HUDEP-2 (cell line): ENCODE measurements at regions not wholly inside any gene's neighbourhood (a gene's known extent, or its start where the extent isn't known, plus 50 kb on each side); places are given as distances from the start of the nearest gene placed in this dataset.

Experiments used
- DNase-seq, 76 experiments: peaks; one replicate each; lab custom pipeline; 2025; ENCODE audit not compliant: unreplicated experiment in 76 of 76; lab: John Stamatoyannopoulos, UW

DNA sequence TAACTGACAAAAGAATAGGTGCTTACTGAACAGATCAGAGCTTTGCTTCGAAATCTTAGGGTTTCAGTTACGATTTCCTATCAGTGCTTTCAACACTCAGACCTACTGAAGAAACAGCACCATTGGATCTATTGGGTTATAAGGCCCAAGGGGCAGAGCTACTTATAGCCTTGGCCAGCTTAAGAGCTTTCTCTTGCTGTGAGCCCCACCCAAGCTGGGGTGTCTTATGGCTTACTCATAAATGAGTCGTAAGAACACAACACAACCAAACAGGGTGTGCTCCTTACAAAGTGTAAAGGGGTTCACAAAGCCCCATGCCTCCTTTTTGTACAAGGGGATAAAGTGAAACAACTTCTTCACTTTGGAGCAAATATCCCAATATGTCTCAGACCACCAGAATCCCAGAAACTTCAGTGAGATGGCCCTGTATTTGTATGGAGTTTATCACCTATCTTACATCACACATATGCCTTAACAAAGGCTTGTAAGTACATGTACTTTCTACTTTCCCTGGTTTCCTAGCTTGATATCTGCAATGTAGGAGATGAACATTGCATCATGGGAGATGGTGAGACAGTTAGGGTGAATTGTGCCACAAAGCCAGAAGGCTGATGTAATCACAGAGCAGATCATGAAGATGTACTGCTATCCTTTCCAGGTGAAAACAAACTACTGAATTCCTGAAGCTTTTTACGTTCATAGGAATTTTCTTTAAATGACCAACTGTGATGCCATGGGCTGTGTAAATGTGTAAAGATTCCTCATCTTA, 115.5 kb upstream of the GLI2 start:
- DNase-seq, result no peak

DNA sequence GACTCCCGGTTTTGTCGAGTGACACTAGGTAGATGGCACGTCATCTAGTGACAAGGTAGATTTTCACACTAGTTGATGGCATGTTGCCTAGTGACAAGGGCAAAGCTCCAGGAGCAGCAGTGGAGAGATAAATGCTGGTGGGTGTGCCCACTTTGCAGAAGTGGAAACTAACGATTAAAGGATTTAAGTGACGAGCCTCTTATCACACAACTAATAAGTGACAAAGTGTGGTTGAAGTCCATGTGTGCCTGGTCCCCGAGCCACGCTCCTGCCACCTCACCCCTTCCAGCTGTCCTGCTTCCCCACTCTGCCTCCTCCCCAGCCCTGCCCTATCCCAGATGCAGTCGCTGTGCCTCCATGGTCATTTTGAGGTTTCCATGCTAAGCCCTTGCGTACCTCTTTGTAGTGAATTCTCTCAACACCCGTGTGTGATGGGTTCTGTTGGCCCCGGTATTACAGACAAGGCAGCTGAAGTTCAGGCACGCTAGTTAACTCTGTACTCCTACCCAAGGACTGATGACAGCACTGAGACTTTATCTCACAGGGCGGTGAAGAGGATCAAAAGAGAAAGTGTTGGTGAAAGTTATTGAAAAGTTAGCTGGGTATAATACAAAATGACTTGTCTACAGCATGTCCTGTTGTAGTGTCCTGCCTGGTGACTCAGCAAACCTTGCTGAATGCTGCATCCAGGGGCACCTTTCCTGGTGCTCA, 113.4 kb upstream of the GLI2 start:
- no peak for DNase-seq

DNA sequence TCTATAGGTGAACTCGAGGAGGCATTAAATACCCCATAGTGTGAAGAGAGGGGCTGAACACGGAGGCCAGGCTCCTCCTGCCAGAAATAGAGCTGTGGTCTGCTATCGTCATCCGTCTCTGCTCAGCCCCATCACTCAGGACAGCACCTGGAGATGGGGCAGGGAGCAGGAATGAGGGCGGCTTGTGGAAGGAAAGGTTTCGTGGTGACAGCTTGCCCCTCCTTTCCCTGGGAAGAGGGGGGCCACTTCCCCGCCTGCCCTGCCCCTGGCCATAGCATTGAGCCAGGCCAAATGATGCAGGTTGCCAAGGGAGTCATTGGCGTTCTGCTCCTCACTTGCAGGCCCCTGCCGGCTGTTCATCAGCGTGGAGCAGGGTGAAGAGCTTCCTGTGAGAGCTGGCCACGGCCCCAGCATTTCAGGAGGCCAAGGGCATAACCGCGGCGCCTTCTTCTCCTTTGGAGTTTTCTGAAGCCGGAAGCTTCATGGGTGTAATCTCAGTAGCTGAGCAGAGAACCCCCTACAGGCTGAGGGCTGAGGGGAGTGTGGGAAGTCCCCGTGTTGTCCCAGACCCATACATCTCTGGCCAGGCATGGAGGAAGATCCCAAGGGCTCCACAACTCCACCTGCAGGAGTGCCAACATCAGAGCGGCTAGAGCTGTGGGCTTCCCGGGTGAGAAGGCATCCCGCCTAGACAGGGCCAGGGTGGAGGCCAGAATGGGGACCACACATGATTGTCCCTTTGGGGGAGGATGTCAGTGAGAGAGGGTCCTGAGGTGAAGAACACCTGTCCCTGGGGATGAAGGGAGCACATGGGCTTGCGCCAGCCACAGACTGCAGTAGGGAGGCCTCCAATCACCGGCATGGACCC, 112.5 kb upstream of the GLI2 start:
- DNase-seq, result no peak

DNA sequence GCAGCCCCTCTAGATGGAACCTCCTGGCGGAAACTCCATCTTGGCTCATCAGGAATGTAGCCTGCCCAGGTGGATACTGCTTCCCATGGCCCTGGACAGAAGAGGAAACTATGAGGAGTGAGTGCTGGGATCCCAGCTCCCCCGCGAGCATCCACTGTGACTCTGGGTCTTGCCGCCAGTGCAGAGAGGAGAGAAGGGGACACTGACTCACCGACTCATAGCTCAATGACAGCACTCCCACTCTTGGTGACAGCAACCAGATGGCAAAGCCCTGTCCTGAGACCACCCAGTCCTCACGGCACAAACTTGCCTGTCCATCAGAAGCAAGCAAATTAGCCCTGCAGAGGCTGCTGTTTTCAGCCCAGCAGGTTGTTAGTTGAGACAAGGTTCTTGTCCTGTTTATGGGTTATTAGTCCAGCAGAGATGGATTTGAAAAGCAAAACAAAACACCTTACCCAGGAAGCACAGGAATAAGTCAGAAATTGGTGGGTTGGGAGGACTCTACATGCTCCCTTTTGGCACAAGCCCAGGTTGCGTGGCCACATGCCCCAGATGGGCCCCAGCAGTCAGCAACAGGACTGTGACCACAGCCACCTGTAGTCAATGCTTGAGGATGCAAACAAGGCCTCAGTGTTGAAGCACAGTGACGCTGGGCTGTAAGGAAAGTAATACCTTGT, 111.5 kb upstream of the GLI2 start:
- no peak for DNase-seq

DNA sequence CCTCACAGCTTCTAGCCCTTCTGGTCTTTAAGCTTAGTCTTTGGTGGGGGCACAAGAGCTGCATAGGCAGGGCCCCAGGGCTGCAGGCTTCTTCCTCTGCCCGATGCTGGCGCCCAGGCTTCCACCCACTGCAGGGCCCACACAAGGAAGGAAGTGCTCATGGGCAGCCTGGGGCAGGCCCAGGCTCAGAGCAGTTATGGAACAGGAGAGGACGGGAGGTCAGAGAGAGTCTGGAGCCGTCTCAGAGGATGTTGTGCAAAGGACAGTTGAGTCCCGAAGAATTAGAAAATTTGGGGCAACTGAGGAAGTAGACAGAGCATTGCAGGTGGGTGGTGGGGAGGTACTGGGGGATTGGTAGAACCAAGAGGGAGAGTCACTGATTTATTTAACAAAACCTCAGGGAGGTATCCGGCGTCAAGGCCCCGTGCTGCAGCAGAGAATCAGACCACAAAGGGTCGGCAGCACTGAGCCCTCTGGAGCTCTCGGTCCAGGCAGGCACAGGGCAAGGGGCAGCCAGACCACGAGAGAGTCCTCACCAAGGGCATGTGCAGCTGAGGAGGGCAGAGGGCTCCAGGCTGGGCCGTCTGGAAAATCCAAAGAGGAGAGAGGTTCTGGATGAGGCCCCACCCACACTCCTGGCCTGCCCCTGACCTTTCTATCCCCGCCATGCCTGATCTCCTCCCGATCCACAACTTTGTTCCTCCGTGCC, 110.8 kb upstream of the GLI2 start:
- DNase-seq, result no peak

DNA sequence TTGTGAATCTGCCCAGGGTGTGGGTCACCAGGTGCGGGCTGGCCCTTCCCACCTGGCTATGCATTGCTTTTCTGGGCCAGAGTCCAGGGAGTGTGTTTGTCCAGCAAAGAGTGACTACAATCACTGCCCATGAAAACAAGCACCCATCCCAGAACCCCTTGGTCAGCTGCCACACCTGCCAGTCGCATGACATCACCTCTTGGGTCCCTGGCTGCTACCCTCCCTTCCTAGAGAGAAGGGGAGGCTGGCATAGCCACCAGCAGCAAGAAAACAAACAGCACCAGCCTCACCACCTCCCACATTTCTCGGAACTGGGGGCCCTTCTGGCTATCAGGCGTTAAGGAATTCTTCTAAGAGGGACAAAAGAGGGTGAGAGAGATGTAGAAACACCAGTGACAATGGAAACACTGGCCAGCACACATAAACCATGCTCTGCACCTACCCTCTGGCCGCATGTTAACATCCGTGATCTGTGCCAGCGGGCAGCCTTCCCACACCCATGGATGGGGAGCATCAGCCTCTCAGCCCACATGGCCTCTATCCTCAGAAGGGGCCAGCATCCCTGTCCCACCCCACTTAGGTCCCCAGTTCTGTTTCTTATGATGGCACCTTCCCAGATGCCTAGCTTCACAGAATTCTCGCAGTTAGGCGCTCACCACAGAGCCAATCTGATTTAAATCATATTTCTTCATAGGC, 109.7 kb upstream of the GLI2 start:
- DNase-seq, result no peak

DNA sequence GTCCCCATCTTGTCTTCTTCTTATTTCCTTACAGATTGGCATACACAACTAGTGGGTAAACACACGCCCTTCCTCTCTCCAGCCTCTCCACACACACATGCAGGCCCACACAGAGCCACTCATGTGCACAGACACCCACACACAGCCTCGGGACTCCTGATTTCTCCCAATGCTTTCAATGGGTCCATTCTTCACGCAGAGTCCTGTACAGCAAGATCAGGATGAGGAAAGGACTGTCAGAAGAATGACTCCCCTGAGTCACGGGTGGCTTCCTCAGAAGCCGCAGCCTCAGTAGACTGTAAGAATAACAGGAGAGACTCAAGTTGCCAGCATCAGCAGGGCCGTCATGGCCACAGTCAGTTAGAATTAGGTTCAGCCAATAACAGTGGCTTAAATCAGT, 109.1 kb upstream of the GLI2 start:
- DNase-seq, result no peak

DNA sequence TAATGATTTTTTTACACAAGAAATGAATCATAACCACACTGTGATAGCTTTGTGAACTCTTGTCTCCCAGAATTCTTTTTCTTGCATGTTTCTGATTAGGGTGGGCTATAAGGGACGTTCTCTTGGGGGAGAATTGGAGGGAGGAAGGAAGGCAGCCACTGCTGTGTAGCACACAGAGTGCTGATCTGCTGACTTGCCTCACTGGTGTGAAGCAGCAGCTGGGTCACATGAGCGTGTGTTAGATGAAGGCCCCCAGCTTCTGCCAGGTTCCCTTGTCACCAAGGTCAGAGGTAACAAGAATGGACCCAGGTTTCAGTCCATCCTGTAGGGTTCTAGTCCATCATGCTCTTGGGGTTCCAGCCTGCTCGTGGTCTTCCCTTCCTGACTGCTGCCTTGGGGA, 107.4 kb upstream of the GLI2 start:
- no peak for DNase-seq

DNA sequence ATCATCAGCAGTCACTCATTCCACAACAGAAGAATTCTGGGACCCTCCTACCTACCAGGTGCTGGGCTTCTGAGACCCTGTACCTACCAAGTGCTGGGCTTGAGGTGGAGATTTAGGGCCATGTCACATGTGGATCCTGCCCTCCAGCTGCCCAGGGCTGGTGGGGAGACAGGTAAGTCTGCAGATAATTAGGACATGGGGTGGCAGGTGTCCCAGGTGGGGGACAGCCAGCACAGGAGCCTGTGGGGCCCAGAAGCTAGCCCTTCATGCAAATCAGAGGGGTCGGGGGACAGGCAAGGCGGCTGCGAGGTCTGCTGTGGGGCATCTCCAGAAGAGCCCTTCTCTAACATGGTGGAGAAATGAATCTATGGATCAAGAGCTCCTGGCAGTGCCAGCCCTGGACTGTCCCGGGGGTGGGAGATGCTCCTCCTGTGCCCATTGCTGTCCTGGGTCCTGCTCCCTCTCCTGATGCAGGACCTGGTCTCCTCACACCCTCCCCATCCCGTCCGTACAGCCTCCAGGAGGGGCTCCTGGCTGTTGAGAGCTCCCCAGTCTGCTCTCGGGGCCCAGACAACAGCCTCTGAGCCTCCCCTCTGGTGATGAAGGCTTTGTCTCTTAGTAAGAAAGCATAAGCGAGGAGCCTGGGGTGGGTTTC, 106.3 kb upstream of the GLI2 start:
- no peak for DNase-seq

DNA sequence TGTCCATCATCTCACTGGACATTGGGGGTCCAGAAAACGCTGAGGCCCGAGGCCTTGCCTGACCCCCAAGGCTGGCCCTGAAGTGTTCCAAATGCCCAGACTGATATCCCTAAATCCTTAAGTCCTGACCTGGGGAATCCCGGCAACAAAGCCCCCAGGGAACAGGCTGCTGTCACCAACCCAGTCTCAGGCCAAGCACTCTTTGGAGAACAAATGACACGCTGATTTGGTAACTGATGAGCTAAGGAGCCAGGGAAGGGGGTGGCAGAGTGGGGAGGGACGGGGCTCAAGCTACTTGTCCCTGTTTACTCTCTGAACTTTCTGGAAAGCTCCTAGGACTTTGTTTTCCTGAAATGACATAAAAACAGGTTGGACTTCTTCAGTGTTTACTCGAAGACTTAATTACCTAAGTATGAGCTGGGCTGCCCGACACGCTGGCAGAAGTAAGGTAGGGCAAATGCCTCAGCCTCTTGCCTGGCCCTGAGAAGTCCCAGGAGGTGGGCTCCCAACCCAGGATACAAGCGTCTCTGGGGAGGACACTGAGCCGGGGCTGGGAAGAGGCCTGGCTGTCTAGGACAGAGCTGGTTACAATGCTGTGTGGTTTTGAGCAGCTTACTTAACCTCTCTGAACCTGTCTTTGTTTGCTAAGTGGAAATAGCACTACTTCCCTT, 105.5 kb upstream of the GLI2 start:
- no peak for DNase-seq

DNA sequence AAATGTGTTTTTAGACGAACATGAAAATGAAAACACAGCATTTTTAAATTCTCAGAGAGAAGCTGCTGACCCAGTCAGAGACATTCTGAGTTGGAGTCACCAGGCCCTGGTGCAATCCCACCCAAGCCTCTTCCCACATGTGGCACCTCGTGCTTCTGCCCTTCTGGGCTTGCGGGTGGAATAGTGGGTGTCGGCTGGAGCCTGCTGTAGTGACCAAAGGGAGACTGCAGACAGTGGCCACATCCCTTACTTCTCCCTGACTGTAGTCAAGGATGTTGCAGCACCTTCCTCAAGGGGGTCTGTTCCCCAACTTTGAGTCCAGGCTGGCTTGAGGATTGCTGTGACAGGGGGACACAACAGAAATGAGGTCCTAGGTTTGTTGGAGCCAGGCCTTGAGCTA, 104.4 kb upstream of the GLI2 start:
- no peak for DNase-seq

DNA sequence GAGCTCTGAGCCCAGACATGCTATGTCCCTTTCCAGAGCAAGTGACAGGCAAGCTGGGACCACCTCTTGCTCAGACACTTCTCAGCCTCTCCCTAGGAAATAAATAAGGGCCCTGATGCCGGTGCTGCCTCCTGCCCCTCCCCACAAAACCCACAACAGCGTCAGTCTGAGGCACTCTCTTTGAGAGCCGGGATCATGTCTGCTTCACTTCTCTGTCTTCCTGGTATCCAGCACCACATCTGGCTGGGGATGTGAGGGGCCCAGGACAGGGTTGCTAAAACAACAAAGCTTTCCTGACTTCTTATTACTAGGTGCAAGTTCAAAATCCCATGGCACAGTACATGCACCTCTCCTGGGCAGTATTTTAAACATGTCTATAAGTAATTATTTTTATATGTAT, 103.9 kb upstream of the GLI2 start:
- no peak for DNase-seq

DNA sequence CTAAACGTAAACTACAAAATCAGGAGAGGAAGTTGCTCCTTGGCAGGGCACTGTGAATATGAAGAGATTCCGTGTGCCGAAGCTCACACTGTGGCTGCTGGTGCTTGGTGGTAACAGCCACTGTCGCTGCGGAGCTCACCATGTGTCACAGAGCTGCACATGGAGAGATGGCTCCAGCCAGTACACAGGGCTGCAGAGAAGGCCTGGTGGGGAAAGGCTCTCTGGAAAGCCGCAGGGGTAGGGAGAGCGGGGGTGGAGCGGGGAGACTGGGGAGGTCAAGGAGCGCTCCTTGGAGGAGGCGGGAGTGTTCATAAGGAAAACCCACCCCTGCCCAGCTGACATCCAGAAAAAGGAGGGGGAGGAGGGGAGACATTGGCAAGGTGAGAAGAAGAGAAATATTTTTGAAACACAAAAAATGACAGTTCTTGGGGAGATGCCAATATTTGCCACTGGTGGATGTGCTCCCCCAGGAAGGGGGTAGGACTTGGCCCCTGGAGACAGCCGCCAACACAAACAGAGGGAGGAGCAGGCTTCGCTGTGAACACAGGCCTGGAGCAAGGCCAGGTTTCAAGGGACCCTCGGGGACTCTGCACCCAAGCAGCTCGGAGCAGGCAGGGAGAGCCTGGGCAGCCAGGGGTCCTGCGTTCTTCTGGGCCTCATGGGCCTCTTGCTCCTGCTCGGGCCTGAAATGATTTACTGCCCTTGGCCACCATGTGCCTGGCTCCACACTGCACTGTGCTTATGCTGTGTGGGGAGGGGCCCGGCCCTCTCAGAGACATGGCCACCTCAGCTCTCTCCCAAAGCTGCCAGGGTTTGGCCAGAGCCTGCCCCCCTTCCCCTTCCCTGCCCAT, 102.6 kb upstream of the GLI2 start:
- no peak for DNase-seq

DNA sequence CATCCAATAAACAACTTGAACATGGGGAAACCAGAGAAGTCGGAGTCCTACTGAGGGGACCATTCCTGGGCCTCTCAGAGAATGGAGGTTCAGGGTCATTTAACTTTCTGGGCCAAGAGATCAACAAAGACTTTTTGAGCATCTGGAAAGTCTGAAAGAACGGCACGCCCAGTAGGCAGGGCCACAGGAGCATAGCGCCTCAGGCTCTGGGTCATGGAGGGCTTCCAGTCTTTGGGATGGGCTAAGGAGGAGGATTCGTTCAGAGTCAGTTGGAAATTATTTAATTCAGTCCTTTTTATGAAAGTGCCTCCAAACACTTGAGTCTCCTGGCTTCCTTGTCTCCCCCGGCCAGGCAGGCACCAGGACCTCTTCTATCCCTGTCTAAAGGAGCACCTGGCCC, 101.1 kb upstream of the GLI2 start:
- DNase-seq, result no peak

DNA sequence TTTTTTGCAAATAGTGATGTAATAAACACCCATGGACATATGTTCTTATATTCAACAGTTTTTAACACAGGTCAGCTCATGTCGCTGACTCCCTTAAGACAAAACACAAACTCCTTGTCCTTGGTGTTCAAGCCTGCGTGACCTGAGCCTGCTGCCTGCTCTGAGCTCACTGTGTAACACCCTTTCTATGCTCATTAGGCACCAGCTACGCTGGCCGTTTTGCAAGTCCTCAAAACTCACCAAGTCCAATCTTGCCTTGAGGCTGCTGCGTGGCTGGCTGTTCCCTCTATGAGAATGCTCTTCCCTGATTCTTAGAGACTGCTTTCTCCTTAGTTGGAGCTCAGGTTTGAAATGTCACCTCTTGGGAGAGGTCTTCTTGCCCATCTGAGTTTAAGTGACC, 100.5 kb upstream of the GLI2 start:
- no peak for DNase-seq

DNA sequence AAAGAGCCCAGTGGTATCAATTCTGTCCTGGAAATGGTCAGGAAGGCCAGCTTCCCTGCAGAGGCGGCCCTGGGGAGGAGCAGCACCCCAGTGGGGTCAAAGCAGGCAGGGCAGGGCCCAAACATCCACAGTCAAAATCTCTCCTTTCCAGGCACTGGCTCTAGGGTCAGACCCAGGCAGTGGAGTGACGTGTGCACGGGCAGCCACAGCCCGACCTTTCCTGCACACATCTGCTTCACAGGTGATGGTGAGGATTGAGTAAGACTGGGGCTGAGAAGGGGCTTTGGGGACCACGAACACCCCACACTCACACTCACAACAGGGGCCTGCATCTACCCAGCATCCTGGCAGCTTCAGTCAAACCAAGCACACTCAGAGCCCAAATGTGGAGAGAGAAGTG, 97.8 kb upstream of the GLI2 start:
- no peak for DNase-seq

DNA sequence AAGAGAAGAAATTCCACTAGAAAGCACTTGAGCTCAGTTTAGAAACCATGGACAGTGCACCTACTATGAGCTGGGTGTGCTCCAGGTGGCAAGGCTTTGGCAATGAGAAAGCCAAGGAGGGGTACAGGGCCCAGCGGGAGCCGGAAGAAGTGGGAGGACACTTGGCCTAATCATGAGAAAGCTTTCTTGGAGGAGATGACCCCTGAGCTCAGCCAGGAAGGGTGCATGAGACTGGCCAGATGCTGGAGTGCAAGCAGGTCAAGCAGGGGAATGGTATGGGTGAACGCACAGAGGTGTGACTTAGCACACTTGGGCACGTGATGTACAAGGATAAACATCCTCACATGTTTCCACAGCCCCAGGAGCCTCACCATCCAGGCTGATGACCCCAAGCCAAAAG, 97.2 kb upstream of the GLI2 start:
- no peak for DNase-seq

DNA sequence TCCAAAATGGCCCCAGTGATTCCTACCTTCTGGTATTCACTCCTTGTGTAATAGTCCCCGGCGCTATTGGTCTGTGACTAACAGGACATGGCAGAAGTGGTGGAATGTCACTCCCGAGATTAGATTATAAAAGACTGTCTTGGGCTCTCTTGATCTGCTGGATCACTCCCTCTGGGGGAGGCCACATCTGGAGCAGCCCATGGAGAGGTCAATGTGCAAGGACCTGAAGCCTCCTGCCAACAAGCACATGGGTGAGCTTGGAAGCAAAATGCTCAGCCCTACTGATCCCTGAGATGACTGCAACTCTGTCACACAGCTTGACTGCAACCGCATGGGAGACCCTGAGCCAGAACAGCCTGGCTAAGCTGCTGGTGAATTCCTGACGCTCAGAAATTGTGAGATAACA, 94.3 kb upstream of the GLI2 start:
- DNase-seq, result no peak
